ENCODE measurements at regions not wholly inside any gene's neighbourhood (a gene's known extent, or its start where the extent isn't known, plus 50 kb on each side); places are given as distances from the start of the nearest gene placed in this dataset.

GRCh38 chr13:40433001-40433400 is 233.4 kb downstream of the FOXO1 start:
- TF ChIP-seq EZH2phosphoT487 (IDR thresholded peaks at IDR 0.05; ENCODE audit: borderline replicate concordance, low read depth, low read length) (no peak), CTCF (conservative IDR thresholded peaks at IDR 0.05; ENCODE audit: low read length) (no peak)
- peak overlapping the region; percentile 98 for H3K27ac ChIP-seq (ENCODE audit: low read depth, low read length, poor library complexity, severe bottlenecking)
- CTCF ChIA-PET (ENCODE audit: unreplicated experiment): interaction anchor here (1.1 to 1.4 kb wide), 2 partner anchors 12 to 235 kb away, joined by 3 to 4 read pairs; no protein-coding TSS in a partner anchor
- peaks cover 91% of the 10 kb centered on the region for H3K4me1 ChIP-seq (ENCODE audit: insufficient read depth, low read length, poor library complexity, severe bottlenecking)
- no TSS peak for BruUV-seq (replicated peaks)
- intact Hi-C loops (cut with micrococcal nuclease; ENCODE audit: unreplicated experiment): loop anchor here (5.0 kb wide), 3 partner anchors 49 to 306 kb away; no protein-coding TSS in a partner anchor
- no peaks in the 10 kb centered on the region for H4K20me1 ChIP-seq (ENCODE audit: insufficient read depth, low read length)
- H3K79me2 ChIP-seq (ENCODE audit: insufficient read depth, low read depth, low read length): no peaks in the 10 kb centered on the region
- no peaks in the 10 kb centered on the region for H3K9me2 ChIP-seq (ENCODE audit: insufficient read depth, low read length)
- H2AFZ ChIP-seq (ENCODE audit: low read length): peak overlapping the region; percentile 30; the same call in 1 of the 2 replicates
- no peak for DNase-seq (ENCODE audit: low spot score)
- POLR2A ChIA-PET: interaction anchor here (0.6 to 4.9 kb wide), 30 partner anchors 8 to 1112 kb away, joined by 3 to 57 read pairs (median 3); partner anchors contain the start of gene MRPS31
- no peaks in the 10 kb centered on the region for H3K9me3 ChIP-seq (ENCODE audit: low read length)
- H3K36me3 ChIP-seq (ENCODE audit: insufficient read depth, low read length): no peaks in the 10 kb centered on the region
- peak overlapping the region; percentile 40 for H3K4me3 ChIP-seq (ENCODE audit: low read depth, low read length, poor library complexity, severe bottlenecking)
- peak overlapping the region; percentile 74 for H3K4me2 ChIP-seq (ENCODE audit: low read length)

- Histone ChIP-seq H3K36me3 (ENCODE audit: insufficient read depth, low read length) (no peaks in the 10 kb centered on the region), H4K20me1 (ENCODE audit: insufficient read depth, low read length) (no peaks in the 10 kb centered on the region), H3K9me3 (ENCODE audit: low read length) (no peaks in the 10 kb centered on the region), H3K4me2 (ENCODE audit: low read length) (peak overlapping the region; percentile 74), H3K79me2 (ENCODE audit: insufficient read depth, low read depth, low read length) (no peaks in the 10 kb centered on the region), H3K27ac (ENCODE audit: low read depth, low read length, poor library complexity, severe bottlenecking) (peak overlapping the region; percentile 98), H2AFZ (ENCODE audit: low read length) (peak overlapping the region; percentile 30; the same call in 1 of the 2 replicates), H3K9me2 (ENCODE audit: insufficient read depth, low read length) (no peaks in the 10 kb centered on the region), H3K4me1 (ENCODE audit: insufficient read depth, low read length, poor library complexity, severe bottlenecking) (peaks cover 91% of the 10 kb centered on the region), H3K4me3 (ENCODE audit: low read depth, low read length, poor library complexity, severe bottlenecking) (no peak overlapping the region)
- ChIA-PET POLR2A (interaction anchor here (0.6 to 4.9 kb wide), 17 partner anchors 11 to 433 kb away, joined by 3 to 57 read pairs (median 3); no protein-coding TSS in a partner anchor), CTCF (ENCODE audit: unreplicated experiment) (no interaction called here)
- intact Hi-C loops (cut with micrococcal nuclease; ENCODE audit: unreplicated experiment): loop anchor here (5.0 kb wide), 3 partner anchors 49 to 306 kb away; no protein-coding TSS in a partner anchor
- TF ChIP-seq EZH2phosphoT487 (IDR thresholded peaks at IDR 0.05; ENCODE audit: borderline replicate concordance, low read depth, low read length) (no peak), CTCF (conservative IDR thresholded peaks at IDR 0.05; ENCODE audit: low read length) (no peak)
- DNase-seq (ENCODE audit: low spot score): peak; percentile 86
- BruUV-seq (replicated peaks): no TSS peak
These were observed 232.9 kb downstream of the FOXO1 start for GRCh38 chr13:40433577-40433976.
